ENCODE measurements at regions not wholly inside any gene's neighbourhood (a gene's known extent, or its start where the extent isn't known, plus 50 kb on each side); places are given as distances from the start of the nearest gene placed in this dataset.

- Histone ChIP-seq H3K27ac (ENCODE audit: low read depth in 1 of 2, low read length in 2 of 2) (no peak overlapping the region), H3K4me2 (replicated peaks; ENCODE audit: extremely low read depth, low read length, poor library complexity, severe bottlenecking) (no peak overlapping the region), H3K27me3 (ENCODE audit: control insufficient read depth in 2 of 2, insufficient read depth in 2 of 2, low read length in 2 of 2) (no peaks in the 10 kb centered on the region), H2AFZ (ENCODE audit: insufficient read depth, low read depth, low read length, poor library complexity, severe bottlenecking) (no peak overlapping the region), H3K79me2 (ENCODE audit: insufficient read depth, low read length) (no peaks in the 10 kb centered on the region), H3K9ac (ENCODE audit: insufficient read depth, low read length, poor library complexity, severe bottlenecking) (no peak overlapping the region), H3K9me3 (replicated peaks in 1 of 2; ENCODE audit: control insufficient read depth in 1 of 2, insufficient read depth in 1 of 2, low read length in 2 of 2) (no peaks in the 10 kb centered on the region), H4K20me1 (ENCODE audit: insufficient read depth, low read length) (no peaks in the 10 kb centered on the region), H3K4me3 (replicated peaks in 1 of 3; ENCODE audit: low read depth in 2 of 3, low read length in 3 of 3) (no peak overlapping the region), H3K36me3 (replicated peaks in 1 of 2; ENCODE audit: control insufficient read depth in 1 of 2, insufficient read depth in 2 of 2, low read length in 2 of 2) (no peaks in the 10 kb centered on the region), H3K4me1 (ENCODE audit: control insufficient read depth in 1 of 2, insufficient read depth in 2 of 2, low read length in 2 of 2) (no peaks in the 10 kb centered on the region)
- Mint-ChIP-seq H3K4me1 (no peaks in the 10 kb centered on the region), H3K36me3 (no peaks in the 10 kb centered on the region), H3K27ac (no peak overlapping the region), H3K9me3 (peaks cover 2 to 14% (median 10%) of the 10 kb centered on the region in 7 donors), H3K4me3 (no peak overlapping the region), H3K27me3 (ENCODE audit: low read depth in 3 of 3) (peaks cover 2 to 4% (median 3%) of the 10 kb centered on the region in 3 donors)
- TF ChIP-seq CTCF (IDR thresholded peaks at IDR 0.05): no peak
- no peak for DNase-seq
- 100% methylated on average over 1 of the region's 2 CpGs for WGBS (ENCODE audit: insufficient coverage)
- intact Hi-C loops (cut with micrococcal nuclease): no loop called here
Measured at GRCh38 chr1:98497497-98497896, 164.0 kb upstream of the SNX7 start.

- DNase-seq: no peak
- no peaks in the 10 kb centered on the region for H3K36me3 Mint-ChIP-seq
- Histone ChIP-seq H3K4me2 (replicated peaks; ENCODE audit: extremely low read depth, low read length, poor library complexity, severe bottlenecking) (no peak overlapping the region), H3K9ac (ENCODE audit: insufficient read depth, low read length, poor library complexity, severe bottlenecking) (no peak overlapping the region), H3K27me3 (ENCODE audit: control insufficient read depth in 2 of 2, insufficient read depth in 2 of 2, low read length in 2 of 2) (no peaks in the 10 kb centered on the region), H3K79me2 (ENCODE audit: insufficient read depth, low read length) (no peaks in the 10 kb centered on the region), H2AFZ (ENCODE audit: insufficient read depth, low read depth, low read length, poor library complexity, severe bottlenecking) (no peak overlapping the region), H3K4me3 (replicated peaks in 1 of 3; ENCODE audit: low read depth in 2 of 3, low read length in 3 of 3) (no peak overlapping the region), H3K27ac (ENCODE audit: low read depth in 1 of 2, low read length in 2 of 2) (no peak overlapping the region), H3K36me3 (replicated peaks in 1 of 2; ENCODE audit: control insufficient read depth in 1 of 2, insufficient read depth in 2 of 2, low read length in 2 of 2) (no peaks in the 10 kb centered on the region), H3K4me1 (ENCODE audit: control insufficient read depth in 1 of 2, insufficient read depth in 2 of 2, low read length in 2 of 2) (no peaks in the 10 kb centered on the region), H4K20me1 (ENCODE audit: insufficient read depth, low read length) (no peaks in the 10 kb centered on the region), H3K9me3 (replicated peaks in 1 of 2; ENCODE audit: control insufficient read depth in 1 of 2, insufficient read depth in 1 of 2, low read length in 2 of 2) (no peaks in the 10 kb centered on the region)
- intact Hi-C loops (cut with micrococcal nuclease): no loop called here
- H3K27ac Mint-ChIP-seq: no peak overlapping the region
- 100% methylated on average over 1 of the region's 2 CpGs for WGBS (ENCODE audit: insufficient coverage)
- no peak for TF ChIP-seq CTCF (IDR thresholded peaks at IDR 0.05)
- peaks cover 2 to 4% (median 3%) of the 10 kb centered on the region in 3 donors for H3K27me3 Mint-ChIP-seq (ENCODE audit: low read depth in 3 of 3)
- H3K4me1 Mint-ChIP-seq: no peaks in the 10 kb centered on the region
- no peak overlapping the region for H3K4me3 Mint-ChIP-seq
- H3K9me3 Mint-ChIP-seq: peaks cover 2 to 8% (median 7%) of the 10 kb centered on the region in 7 donors
Measured at GRCh38 chr1:98496256-98496995, 165.1 kb upstream of the SNX7 start.
